Neuronal stem cell (in vitro differentiated cells): ENCODE measurements at regions not wholly inside any gene's neighbourhood (a gene's known extent, or its start where the extent isn't known, plus 50 kb on each side); places are given as distances from the start of the nearest gene placed in this dataset.

Experiments used
- DNase-seq: peaks from one replicate; pipeline ENCODE4 v3.0.0-alpha.2; 2013; ENCODE audit warnings: low spot score
- H2AFZ ChIP-seq: one replicate; pipeline ENCODE4 v1.6.1; 2013; ENCODE audit warnings: mild to moderate bottlenecking, low read length, inconsistent platforms
- H2AK5ac ChIP-seq: 2 replicates; pipeline ENCODE4 v1.6.1; 2013; ENCODE audit warnings: low read depth, mild to moderate bottlenecking, inconsistent platforms, low read length, moderate library complexity, mixed read lengths
- H2BK120ac ChIP-seq: 2 replicates; pipeline ENCODE4 v1.6.1; 2013; ENCODE audit warnings: low read depth, mild to moderate bottlenecking, inconsistent platforms, low read length, moderate library complexity, mixed read lengths
- H2BK12ac ChIP-seq: one replicate; pipeline ENCODE4 v1.6.1; 2013; ENCODE audit warnings: low read length, inconsistent platforms
- H2BK15ac ChIP-seq: 2 replicates; pipeline ENCODE4 v1.6.1; 2013; ENCODE audit warnings: mild to moderate bottlenecking, low read length, inconsistent platforms, mixed read lengths
- H2BK5ac ChIP-seq: one replicate; pipeline ENCODE4 v1.6.1; 2013; ENCODE audit warnings: inconsistent platforms, mild to moderate bottlenecking, low read length, moderate library complexity
- H3K14ac ChIP-seq: one replicate; pipeline ENCODE4 v1.6.1; 2013; ENCODE audit warnings: low read length, inconsistent platforms
- H3K18ac ChIP-seq: 2 replicates; pipeline ENCODE4 v1.6.1; 2013; ENCODE audit warnings: low read length, inconsistent platforms
- H3K23ac ChIP-seq: 2 replicates; pipeline ENCODE4 v1.6.1; 2013; ENCODE audit warnings: low read depth, mild to moderate bottlenecking, mixed read lengths, low read length, inconsistent platforms; ENCODE audit not compliant: poor library complexity
- H3K27ac ChIP-seq: replicated peaks from 3 replicates; pipeline ENCODE4 v1.5.1; 2013; ENCODE audit warnings: low read length, inconsistent platforms
- H3K27me3 ChIP-seq, 3 experiments: 2 replicates each; pipeline ENCODE4 v1.6.1; 2013; ENCODE audit warnings: low read length in 3 of 3, mild to moderate bottlenecking in 2 of 3, inconsistent platforms in 1 of 3, low read depth in 1 of 3, mixed read lengths in 1 of 3, moderate library complexity in 1 of 3; ENCODE audit not compliant: control insufficient read depth in 3 of 3, insufficient read depth in 3 of 3
- H3K36me3 ChIP-seq, 2 donors: replicated peaks in 1 of 2; 2 replicates each; pipeline ENCODE4 v1.6.1; 2013; ENCODE audit warnings: low read length in 2 of 2; ENCODE audit not compliant: control insufficient read depth in 2 of 2, insufficient read depth in 2 of 2
- H3K4ac ChIP-seq: 2 replicates; pipeline ENCODE4 v1.6.1; 2013; ENCODE audit warnings: inconsistent platforms, mild to moderate bottlenecking, low read length, moderate library complexity
- H3K4me1 ChIP-seq, 2 donors: 1 replicate in 1 of 2; 2 replicates in 1 of 2; pipeline ENCODE4 v1.6.1; 2013; ENCODE audit warnings: low read length in 2 of 2, low read depth in 1 of 2; ENCODE audit not compliant: control insufficient read depth in 2 of 2, insufficient read depth in 1 of 2
- H3K4me2 ChIP-seq: one replicate; pipeline ENCODE4 v1.6.1; 2013; ENCODE audit warnings: mild to moderate bottlenecking, low read length, inconsistent platforms; ENCODE audit not compliant: insufficient read depth, poor library complexity, severe bottlenecking
- H3K4me3 ChIP-seq, 2 donors: 2 replicates each; pipeline ENCODE4 v1.5.1; 2013; ENCODE audit warnings: low read length in 2 of 2, mild to moderate bottlenecking in 2 of 2, inconsistent platforms in 1 of 2, moderate library complexity in 1 of 2
- H3K79me1 ChIP-seq: one replicate; pipeline ENCODE4 v1.6.1; 2013; ENCODE audit warnings: low read depth, mild to moderate bottlenecking, inconsistent platforms, low read length, moderate library complexity
- H3K9ac ChIP-seq: one replicate; pipeline ENCODE4 v1.6.1; 2013; ENCODE audit warnings: mild to moderate bottlenecking, low read depth, low read length, inconsistent platforms; ENCODE audit not compliant: poor library complexity
- H3K9me3 ChIP-seq, 2 donors: replicated peaks in 1 of 2; 2 replicates each; pipeline versions ENCODE3 to v1.6.1; 2013; ENCODE audit warnings: low read length in 2 of 2, mild to moderate bottlenecking in 2 of 2, inconsistent platforms in 1 of 2, low read depth in 1 of 2, mixed read lengths in 1 of 2, moderate library complexity in 1 of 2; ENCODE audit not compliant: control insufficient read depth in 2 of 2, insufficient read depth in 1 of 2
- H4K8ac ChIP-seq: one replicate; pipeline ENCODE4 v1.6.1; 2013; ENCODE audit warnings: low read depth, mild to moderate bottlenecking, inconsistent platforms, low read length, moderate library complexity
- H4K91ac ChIP-seq: one replicate; pipeline ENCODE4 v1.6.1; 2013; ENCODE audit warnings: low read length, low read depth, mild to moderate bottlenecking, inconsistent platforms; ENCODE audit not compliant: poor library complexity
- WGBS, 2 donors: extraction: QIAGEN DNeasy Blood & Tissue Kit; methylation state at CpG; one replicate each; pipeline ENCODE4 v1.1.7; 2013; ENCODE audit warnings: missing lambda C conversion rate in 2 of 2, mixed read lengths in 1 of 2; ENCODE audit not compliant: insufficient read length in 2 of 2, insufficient replicate concordance in 1 of 2; ENCODE audit errors: extremely low coverage in 2 of 2; 5-methylcytosine and 5-hydroxymethylcytosine counted together

- Histone ChIP-seq H3K9me3 (no peaks in the 10 kb centered on the region), H3K9ac (no peak overlapping the region), H3K4me2 (no peak overlapping the region), H2AFZ (no peak overlapping the region), H2BK15ac (no peak overlapping the region), H2BK5ac (no peak overlapping the region), H3K4me3 (no peak overlapping the region), H3K27ac (no peak overlapping the region), H2AK5ac (no peak overlapping the region), H3K4me1 (no peaks in the 10 kb centered on the region), H4K8ac (no peak overlapping the region), H3K23ac (no peak overlapping the region), H3K79me1 (no peaks in the 10 kb centered on the region), H3K36me3 (no peaks in the 10 kb centered on the region), H2BK12ac (no peak overlapping the region), H3K14ac (no peak overlapping the region), H4K91ac (no peak overlapping the region), H2BK120ac (no peak overlapping the region), H3K18ac (no peak overlapping the region), H3K4ac (no peak overlapping the region), H3K27me3 (no peaks in the 10 kb centered on the region)
- WGBS, 2 donors = no CpG with 5 or more reads among the region's 11 CpGs
- no peak for DNase-seq
Measured at GRCh38 chr20:51196991-51197651, 174.2 kb upstream of the KCNG1 start.

GRCh38 chr20:51195990-51196389 lies 173.1 kb upstream of the KCNG1 start:
- Histone ChIP-seq H2BK5ac (no peak overlapping the region), H3K27ac (no peak overlapping the region), H4K91ac (no peak overlapping the region), H2BK15ac (no peak overlapping the region), H3K4me3 (no peak overlapping the region), H2BK120ac (no peak overlapping the region), H3K27me3 (no peaks in the 10 kb centered on the region), H3K23ac (no peak overlapping the region), H3K9me3 (no peaks in the 10 kb centered on the region), H2AFZ (no peak overlapping the region), H3K4ac (no peak overlapping the region), H3K79me1 (no peaks in the 10 kb centered on the region), H4K8ac (no peak overlapping the region), H2AK5ac (no peak overlapping the region), H3K4me1 (peaks cover 0 to 4% of the 10 kb centered on the region in 2 donors), H3K4me2 (no peak overlapping the region), H3K9ac (no peak overlapping the region), H3K36me3 (no peaks in the 10 kb centered on the region), H2BK12ac (no peak overlapping the region), H3K14ac (no peak overlapping the region), H3K18ac (no peak overlapping the region)
- WGBS, 2 donors = no CpG with 5 or more reads among the region's 5 CpGs
- DNase-seq = no peak

- no peak overlapping the region for H2BK12ac ChIP-seq
- DNase-seq = no peak
- no peaks in the 10 kb centered on the region for H3K9me3 ChIP-seq
- H2BK5ac ChIP-seq = no peak overlapping the region
- no CpG with 5 or more reads among the region's 10 CpGs for WGBS, 2 donors
- H2AK5ac ChIP-seq = no peak overlapping the region
- no peak overlapping the region for H3K4ac ChIP-seq
- no peaks in the 10 kb centered on the region for H3K27me3 ChIP-seq
- H4K8ac ChIP-seq = no peak overlapping the region
- H3K4me1 ChIP-seq = peaks cover 3 to 6% of the 10 kb centered on the region in 2 donors
- H4K91ac ChIP-seq = no peak overlapping the region
- H2BK15ac ChIP-seq = no peak overlapping the region
- no peak overlapping the region for H2AFZ ChIP-seq
- H3K14ac ChIP-seq = no peak overlapping the region
- no peak overlapping the region for H3K27ac ChIP-seq
- no peak overlapping the region for H3K4me3 ChIP-seq
- H2BK120ac ChIP-seq = no peak overlapping the region
- H3K4me2 ChIP-seq = no peak overlapping the region
- H3K18ac ChIP-seq = no peak overlapping the region
- H3K9ac ChIP-seq = no peak overlapping the region
- H3K36me3 ChIP-seq = no peaks in the 10 kb centered on the region
- no peaks in the 10 kb centered on the region for H3K79me1 ChIP-seq
- H3K23ac ChIP-seq = no peak overlapping the region
Measured at GRCh38 chr20:51195419-51195901, 172.6 kb upstream of the KCNG1 start.

GRCh38 chr20:51193066-51193772 lies 170.3 kb upstream of the KCNG1 start:
- Histone ChIP-seq H3K18ac (no peak overlapping the region), H3K27ac (no peak overlapping the region), H3K36me3 (no peaks in the 10 kb centered on the region), H3K27me3 (no peaks in the 10 kb centered on the region), H3K9me3 (no peaks in the 10 kb centered on the region), H3K4me1 (peaks cover 6 to 9% of the 10 kb centered on the region in 2 donors), H4K91ac (no peak overlapping the region), H2AFZ (no peak overlapping the region), H3K23ac (peak overlapping the region; percentile 27), H2BK15ac (no peak overlapping the region), H2BK120ac (no peak overlapping the region), H2BK5ac (no peak overlapping the region), H3K9ac (no peak overlapping the region), H3K4ac (no peak overlapping the region), H3K4me2 (no peak overlapping the region), H3K14ac (no peak overlapping the region), H4K8ac (no peak overlapping the region), H3K4me3 (no peak overlapping the region), H3K79me1 (no peaks in the 10 kb centered on the region), H2BK12ac (no peak overlapping the region), H2AK5ac (no peak overlapping the region)
- no peak for DNase-seq
- no CpG with 5 or more reads among the region's 16 CpGs for WGBS, 2 donors
